ENCODE measurements at regions not wholly inside any gene's neighbourhood (a gene's known extent, or its start where the extent isn't known, plus 50 kb on each side); places are given as distances from the start of the nearest gene placed in this dataset.

DNA sequence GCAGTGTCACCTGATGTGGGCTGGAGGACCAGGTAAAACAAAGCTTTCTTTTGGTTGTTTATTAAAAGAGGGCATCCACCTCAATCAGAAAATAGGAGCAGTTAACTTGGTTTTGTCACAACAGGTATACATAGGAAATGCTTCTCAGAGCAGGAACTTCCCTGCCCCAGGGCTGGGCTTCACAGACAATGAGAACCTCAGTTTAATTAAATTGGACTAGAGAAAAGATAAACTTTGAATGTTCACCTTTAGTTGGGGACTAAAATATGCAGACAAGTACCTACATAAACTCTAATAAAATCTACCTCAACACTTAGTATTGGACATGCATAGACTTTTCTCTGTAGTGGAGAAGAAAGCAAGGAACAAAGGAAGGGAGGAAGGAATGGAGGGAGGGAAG lies 392.0 kb downstream of the ENC1 start:
- Histone ChIP-seq H3K36me3 (ENCODE audit: control insufficient read depth, insufficient read depth, low read length) (no peaks in the 10 kb centered on the region), H3K4me3 (ENCODE audit: low read depth, low read length) (no peak overlapping the region), H3K27me3 (ENCODE audit: control insufficient read depth, insufficient read depth, low read length) (no peaks in the 10 kb centered on the region)
- TF ChIP-seq, protein P1, sequence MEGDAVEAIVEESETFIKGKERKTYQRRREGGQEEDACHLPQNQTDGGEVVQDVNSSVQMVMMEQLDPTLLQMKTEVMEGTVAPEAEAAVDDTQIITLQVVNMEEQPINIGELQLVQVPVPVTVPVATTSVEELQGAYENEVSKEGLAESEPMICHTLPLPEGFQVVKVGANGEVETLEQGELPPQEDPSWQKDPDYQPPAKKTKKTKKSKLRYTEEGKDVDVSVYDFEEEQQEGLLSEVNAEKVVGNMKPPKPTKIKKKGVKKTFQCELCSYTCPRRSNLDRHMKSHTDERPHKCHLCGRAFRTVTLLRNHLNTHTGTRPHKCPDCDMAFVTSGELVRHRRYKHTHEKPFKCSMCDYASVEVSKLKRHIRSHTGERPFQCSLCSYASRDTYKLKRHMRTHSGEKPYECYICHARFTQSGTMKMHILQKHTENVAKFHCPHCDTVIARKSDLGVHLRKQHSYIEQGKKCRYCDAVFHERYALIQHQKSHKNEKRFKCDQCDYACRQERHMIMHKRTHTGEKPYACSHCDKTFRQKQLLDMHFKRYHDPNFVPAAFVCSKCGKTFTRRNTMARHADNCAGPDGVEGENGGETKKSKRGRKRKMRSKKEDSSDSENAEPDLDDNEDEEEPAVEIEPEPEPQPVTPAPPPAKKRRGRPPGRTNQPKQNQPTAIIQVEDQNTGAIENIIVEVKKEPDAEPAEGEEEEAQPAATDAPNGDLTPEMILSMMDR (IDR thresholded peaks at IDR 0.05; ENCODE audit: insufficient read depth, low read length, severe bottlenecking) = no peak
- DNase-seq (ENCODE audit: low read depth) = peak; percentile 37
- FAIRE-seq = no peak

GRCh38 chr5:74244406-74244805 lies 396.1 kb downstream of the ENC1 start:
- H3K36me3 ChIP-seq (ENCODE audit: control insufficient read depth, insufficient read depth, low read length) = no peaks in the 10 kb centered on the region
- TF ChIP-seq, protein P1 (IDR thresholded peaks at IDR 0.05; ENCODE audit: insufficient read depth, low read length, severe bottlenecking) = no peak
- DNase-seq (ENCODE audit: low read depth) (no peak), FAIRE-seq (no peak)
- H3K4me3 ChIP-seq (ENCODE audit: low read depth, low read length) = no peak overlapping the region
- H3K27me3 ChIP-seq (ENCODE audit: control insufficient read depth, insufficient read depth, low read length) = no peaks in the 10 kb centered on the region

GRCh38 chr5:74243634-74244033 lies 396.9 kb downstream of the ENC1 start:
- FAIRE-seq = no peak
- no peak overlapping the region for H3K4me3 ChIP-seq (ENCODE audit: low read depth, low read length)
- DNase-seq (ENCODE audit: low read depth) = peak; percentile 79
- H3K36me3 ChIP-seq (ENCODE audit: control insufficient read depth, insufficient read depth, low read length) = no peaks in the 10 kb centered on the region
- TF ChIP-seq, protein P1 (IDR thresholded peaks at IDR 0.05; ENCODE audit: insufficient read depth, low read length, severe bottlenecking) = no peak
- H3K27me3 ChIP-seq (ENCODE audit: control insufficient read depth, insufficient read depth, low read length) = no peaks in the 10 kb centered on the region

- TF ChIP-seq, protein P1 (IDR thresholded peaks at IDR 0.05; ENCODE audit: insufficient read depth, low read length, severe bottlenecking) = no peak
- peak; percentile 39 for DNase-seq (ENCODE audit: low read depth)
- Histone ChIP-seq H3K36me3 (ENCODE audit: control insufficient read depth, insufficient read depth, low read length) (no peaks in the 10 kb centered on the region), H3K27me3 (ENCODE audit: control insufficient read depth, insufficient read depth, low read length) (no peaks in the 10 kb centered on the region), H3K4me3 (ENCODE audit: low read depth, low read length) (no peak overlapping the region)
- FAIRE-seq = no peak
Measured at GRCh38 chr5:74242516-74242915, 398.0 kb downstream of the ENC1 start.

DNA sequence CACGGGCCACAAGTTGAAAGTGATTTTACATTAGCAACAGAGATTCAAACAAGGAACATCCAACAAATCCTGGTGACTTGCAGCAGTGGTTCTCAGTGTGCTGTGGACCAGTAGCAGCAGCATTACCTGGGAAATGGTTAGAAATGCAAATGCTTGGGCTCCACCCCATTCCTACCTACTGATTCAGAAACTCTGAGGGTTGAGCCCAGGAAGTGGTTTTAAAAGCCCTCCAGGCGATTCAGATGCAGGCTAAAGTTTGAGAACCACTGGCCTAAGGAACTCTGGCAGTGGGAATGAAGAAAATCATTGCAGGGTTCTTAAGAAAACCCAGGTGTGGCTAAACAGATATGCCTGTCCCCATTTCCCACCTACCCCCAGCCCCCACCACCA lies 398.8 kb downstream of the ENC1 start:
- no peak overlapping the region for H3K4me3 ChIP-seq (ENCODE audit: low read depth, low read length)
- TF ChIP-seq, protein P1 (IDR thresholded peaks at IDR 0.05; ENCODE audit: insufficient read depth, low read length, severe bottlenecking) = no peak
- FAIRE-seq (no peak), DNase-seq (ENCODE audit: low read depth) (peak; percentile 98)
- H3K36me3 ChIP-seq (ENCODE audit: control insufficient read depth, insufficient read depth, low read length) = no peaks in the 10 kb centered on the region
- H3K27me3 ChIP-seq (ENCODE audit: control insufficient read depth, insufficient read depth, low read length) = no peaks in the 10 kb centered on the region

Data from bronchial epithelial cell (primary cell).